Stimulated activated CD4-positive, alpha-beta T cell treated with anti-CD3 and anti-CD28 coated beads, TNF-alpha, amount 100 ng/mL, for 48 hours (primary cell): ENCODE measurements at regions not wholly inside any gene's neighbourhood (a gene's known extent, or its start where the extent isn't known, plus 50 kb on each side); places are given as distances from the start of the nearest gene placed in this dataset.
"Not testable (repeated sequence)": the region's sequence is repeated elsewhere in the genome, so short reads cannot be mapped to it uniquely, and the experiment has no call there.

Source experiments
- DNase-seq, 3 donors: peaks; one replicate each; pipeline ENCODE4 v3.0.0-alpha.2; 2020; ENCODE audit warnings: low read depth in 3 of 3

GRCh38 chr14:43706900-43707299, 800.2 kb downstream of the FSCB start:
- DNase-seq: no peak

- DNase-seq: not testable (repeated sequence)
Measured at GRCh38 chr14:43698561-43699284, 808.4 kb downstream of the FSCB start.

- no peak for DNase-seq
Measured at GRCh38 chr14:43697003-43697402, 810.1 kb downstream of the FSCB start.

GRCh38 chr14:43692706-43693105, 814.4 kb downstream of the FSCB start:
- DNase-seq: no peak

- DNase-seq: no peak
Measured at GRCh38 chr14:43687921-43688320, 819.2 kb downstream of the FSCB start.

GRCh38 chr14:43677581-43677980, 829.5 kb downstream of the FSCB start:
- DNase-seq: no peak

GRCh38 chr14:43674273-43674672, 832.8 kb downstream of the FSCB start:
- no peak for DNase-seq

- DNase-seq: no peak
Measured at GRCh38 chr14:43671716-43672485, 835.2 kb downstream of the FSCB start.

GRCh38 chr14:43669355-43669754, 837.7 kb downstream of the FSCB start:
- no peak for DNase-seq

- DNase-seq: no peak
Measured at GRCh38 chr14:43665570-43666267, 841.4 kb downstream of the FSCB start.

- not testable (repeated sequence) for DNase-seq
Measured at GRCh38 chr14:43655194-43655593, 851.9 kb downstream of the FSCB start.

GRCh38 chr14:43651896-43652295, 855.2 kb downstream of the FSCB start:
- DNase-seq: no peak

- DNase-seq: no peak
Measured at GRCh38 chr14:43651185-43651787, 855.8 kb downstream of the FSCB start.

- DNase-seq: no peak
Measured at GRCh38 chr14:43649508-43649907, 857.6 kb downstream of the FSCB start.

GRCh38 chr14:43647302-43647701, 859.8 kb downstream of the FSCB start:
- DNase-seq: no peak

GRCh38 chr14:43640718-43641267, 866.3 kb downstream of the FSCB start:
- no peak for DNase-seq

- no peak for DNase-seq
Measured at GRCh38 chr14:43625294-43625693, 881.8 kb downstream of the FSCB start.

GRCh38 chr14:43621282-43621681, 885.8 kb downstream of the FSCB start:
- DNase-seq: no peak

GRCh38 chr14:43595096-43595772, 911.8 kb downstream of the FSCB start:
- no peak for DNase-seq

GRCh38 chr14:43591776-43592175, 915.3 kb downstream of the FSCB start:
- no peak for DNase-seq

GRCh38 chr14:43587183-43587582, 919.9 kb downstream of the FSCB start:
- no peak for DNase-seq
